Erythroblast (primary cell): ENCODE measurements at regions not wholly inside any gene's neighbourhood (a gene's known extent, or its start where the extent isn't known, plus 50 kb on each side); places are given as distances from the start of the nearest gene placed in this dataset.

Experiments used
- GATA1 ChIP-seq: IDR thresholded peaks from 2 replicates; pipeline ENCODE4 v1.6.1; 2011; ENCODE audit warnings: low read depth, mild to moderate bottlenecking, control low read depth, low read length, moderate library complexity
- POLR2A ChIP-seq: IDR thresholded peaks from 2 replicates; pipeline ENCODE4 v1.6.1; 2011; ENCODE audit warnings: mild to moderate bottlenecking, low read length

DNA sequence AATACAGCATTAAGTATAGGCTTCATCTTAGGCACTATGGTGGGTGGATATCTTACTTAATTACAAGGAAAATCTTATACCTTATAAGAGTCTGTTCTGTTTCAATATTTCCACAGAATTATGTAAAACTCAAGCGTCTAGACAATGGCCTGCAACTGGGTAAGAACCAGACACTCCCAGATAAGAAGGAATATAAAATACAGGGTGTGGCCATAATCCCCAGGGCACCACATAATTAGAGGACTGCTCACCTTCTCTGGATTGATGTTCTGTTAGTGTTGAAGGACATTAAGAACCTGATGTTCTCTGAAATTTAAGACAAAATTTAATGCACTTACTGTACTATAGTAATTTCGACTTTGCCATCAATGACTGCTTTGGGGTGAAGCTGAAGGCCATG lies 198.2 kb upstream of the ARSJ start:
- no peak for TF ChIP-seq POLR2A
- TF ChIP-seq GATA1 = no peak
